ENCODE measurements at regions not wholly inside any gene's neighbourhood (a gene's known extent, or its start where the extent isn't known, plus 50 kb on each side); places are given as distances from the start of the nearest gene placed in this dataset.

DNA sequence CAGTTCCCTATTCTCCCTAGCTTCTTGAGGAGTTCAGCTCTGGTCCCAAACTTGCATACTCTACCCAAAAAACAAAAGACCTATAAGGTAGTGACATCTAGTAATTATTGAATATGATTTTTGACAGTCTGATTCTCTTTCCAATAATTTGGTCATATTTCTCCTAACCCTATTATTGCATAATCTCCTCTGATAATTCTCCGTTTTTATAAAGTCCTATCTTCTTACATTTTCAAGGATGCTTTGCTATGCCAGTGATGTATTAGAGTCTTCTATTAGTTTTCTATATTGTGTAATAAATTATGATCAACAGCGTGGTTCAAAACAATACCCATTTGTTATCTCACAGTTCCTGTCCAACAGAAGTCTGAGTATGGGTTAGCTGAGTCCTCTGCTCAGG, 426.3 kb downstream of the BCL11A start:
- DNase-seq (no peak), ATAC-seq (replicated peaks in 1 of 2) (no peak)
- no peak overlapping the region for H3K27ac Mint-ChIP-seq
- H3K9me3 Mint-ChIP-seq, result peaks cover 2 to 7% of the 10 kb centered on the region in 2 donors
- no peaks in the 10 kb centered on the region for H3K4me1 Mint-ChIP-seq (ENCODE audit: low read depth)
- no peak overlapping the region for H3K4me3 Mint-ChIP-seq
- no peaks in the 10 kb centered on the region for H3K27me3 Mint-ChIP-seq (ENCODE audit: low read depth)
- no peaks in the 10 kb centered on the region for H3K36me3 Mint-ChIP-seq (ENCODE audit: insufficient read depth in 2 of 2)

DNA sequence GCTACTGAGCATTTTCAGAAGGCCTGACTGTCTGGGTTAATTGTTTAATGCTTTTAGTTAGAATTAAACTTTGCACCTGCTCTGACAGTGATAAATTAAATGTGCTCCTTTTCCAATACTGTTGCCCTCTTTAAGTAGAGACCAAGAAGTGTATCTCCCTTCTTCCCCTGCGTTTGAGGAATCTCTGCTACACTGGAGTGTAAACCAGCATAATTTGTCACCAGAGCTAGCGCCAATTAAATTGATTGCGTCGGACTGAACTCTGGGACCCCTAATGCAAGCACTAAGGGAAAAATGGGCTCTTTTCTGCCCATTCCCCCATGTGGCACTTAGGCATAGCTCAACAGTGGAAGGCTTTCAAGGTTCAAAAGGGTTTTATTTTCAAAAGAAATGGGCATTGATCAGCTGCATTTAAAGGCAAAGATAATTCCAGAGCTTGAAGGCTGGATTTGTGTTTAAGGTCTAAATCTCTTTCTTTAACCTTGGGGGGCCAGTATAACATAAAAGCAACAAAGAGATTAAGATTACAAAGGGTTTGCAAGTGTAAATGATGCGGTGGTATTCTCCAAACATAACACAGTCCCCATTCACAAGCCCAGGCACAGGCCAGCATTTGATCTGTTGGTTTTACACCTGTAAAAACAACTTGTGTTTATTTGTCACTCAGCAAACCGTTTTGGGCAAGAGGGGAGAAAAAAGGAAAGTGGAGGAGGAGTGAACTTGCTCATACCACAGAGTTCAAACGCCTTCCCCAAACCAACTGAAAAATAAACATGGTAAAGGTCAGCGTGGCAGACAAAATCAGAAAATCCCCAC, 427.6 kb downstream of the BCL11A start:
- Mint-ChIP-seq H3K9me3 (peaks cover 0 to 2% of the 10 kb centered on the region in 2 donors), H3K4me1 (ENCODE audit: low read depth) (no peaks in the 10 kb centered on the region), H3K36me3 (ENCODE audit: insufficient read depth in 2 of 2) (no peaks in the 10 kb centered on the region), H3K27me3 (ENCODE audit: low read depth) (no peaks in the 10 kb centered on the region), H3K27ac (no peak overlapping the region), H3K4me3 (no peak overlapping the region)
- ATAC-seq (replicated peaks in 1 of 2) (no peak), DNase-seq (no peak)

DNA sequence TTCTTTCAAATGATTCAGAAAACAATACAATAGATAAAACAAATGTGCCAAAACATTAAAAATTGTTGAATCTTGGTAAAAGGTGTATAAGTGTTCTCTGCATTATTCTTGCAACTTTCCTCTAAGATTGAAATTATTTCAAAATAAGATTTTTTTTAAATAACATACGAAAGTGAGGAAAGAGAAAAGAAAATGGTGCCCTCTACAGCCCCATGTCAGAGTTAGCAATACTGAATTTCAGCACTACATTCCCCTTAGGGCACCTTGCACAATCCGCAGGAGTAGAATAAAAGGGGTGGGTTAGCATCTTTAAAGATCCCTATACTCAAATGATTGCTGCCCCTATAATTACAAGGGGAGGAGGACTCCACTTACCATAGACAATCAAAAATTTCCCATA, 433.7 kb downstream of the BCL11A start:
- Mint-ChIP-seq H3K27me3 (ENCODE audit: low read depth) (no peaks in the 10 kb centered on the region), H3K4me1 (ENCODE audit: low read depth) (no peaks in the 10 kb centered on the region), H3K27ac (no peak overlapping the region), H3K4me3 (no peak overlapping the region), H3K9me3 (no peaks in the 10 kb centered on the region), H3K36me3 (ENCODE audit: insufficient read depth in 2 of 2) (no peaks in the 10 kb centered on the region)
- DNase-seq (no peak), ATAC-seq (replicated peaks in 1 of 2) (no peak)

DNA sequence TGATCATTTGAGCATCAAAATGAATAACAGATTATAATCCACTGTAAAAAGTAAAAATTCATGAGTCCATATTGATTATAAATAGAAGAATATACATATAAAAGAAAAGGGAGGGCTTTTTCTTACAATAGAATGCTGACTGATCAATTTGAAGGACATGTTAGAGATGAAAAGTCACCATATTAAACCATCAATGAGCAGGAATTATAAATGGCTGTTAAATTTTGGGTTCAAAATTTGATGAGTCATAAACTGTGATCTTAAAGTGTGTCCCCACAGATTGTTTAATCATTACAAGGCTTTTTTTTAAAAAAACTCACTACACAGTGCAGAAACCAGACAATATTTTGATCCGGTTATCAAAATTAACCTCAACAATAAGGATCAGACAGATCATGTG, 434.5 kb downstream of the BCL11A start:
- Mint-ChIP-seq H3K27ac (no peak overlapping the region), H3K4me3 (no peak overlapping the region), H3K27me3 (ENCODE audit: low read depth) (no peaks in the 10 kb centered on the region), H3K36me3 (ENCODE audit: insufficient read depth in 2 of 2) (no peaks in the 10 kb centered on the region), H3K9me3 (no peaks in the 10 kb centered on the region), H3K4me1 (ENCODE audit: low read depth) (no peaks in the 10 kb centered on the region)
- DNase-seq (no peak), ATAC-seq (replicated peaks in 1 of 2) (no peak)

DNA sequence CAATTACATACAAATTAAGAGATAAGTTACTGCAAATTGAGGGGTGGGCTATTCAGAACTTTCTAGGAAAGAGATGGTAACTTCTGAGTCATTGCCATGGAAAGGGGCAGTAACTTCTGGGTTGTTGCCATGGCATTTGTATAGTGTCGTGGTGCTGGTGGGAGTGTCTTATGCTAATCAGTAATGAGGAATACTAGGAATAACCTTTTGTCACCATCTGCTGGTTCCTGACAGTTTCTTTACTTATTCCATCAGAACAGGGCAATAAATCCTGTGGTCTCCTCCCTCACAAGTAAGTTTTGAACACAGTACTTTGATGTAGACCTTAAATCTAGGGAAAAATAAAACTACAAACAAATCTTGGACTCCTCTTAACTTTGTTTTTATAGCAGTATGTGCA, 435.4 kb downstream of the BCL11A start:
- Mint-ChIP-seq H3K9me3 (no peaks in the 10 kb centered on the region), H3K36me3 (ENCODE audit: insufficient read depth in 2 of 2) (no peaks in the 10 kb centered on the region), H3K27me3 (ENCODE audit: low read depth) (no peaks in the 10 kb centered on the region), H3K4me1 (ENCODE audit: low read depth) (no peaks in the 10 kb centered on the region), H3K27ac (no peak overlapping the region), H3K4me3 (no peak overlapping the region)
- DNase-seq (no peak), ATAC-seq (replicated peaks in 1 of 2) (no peak)

DNA sequence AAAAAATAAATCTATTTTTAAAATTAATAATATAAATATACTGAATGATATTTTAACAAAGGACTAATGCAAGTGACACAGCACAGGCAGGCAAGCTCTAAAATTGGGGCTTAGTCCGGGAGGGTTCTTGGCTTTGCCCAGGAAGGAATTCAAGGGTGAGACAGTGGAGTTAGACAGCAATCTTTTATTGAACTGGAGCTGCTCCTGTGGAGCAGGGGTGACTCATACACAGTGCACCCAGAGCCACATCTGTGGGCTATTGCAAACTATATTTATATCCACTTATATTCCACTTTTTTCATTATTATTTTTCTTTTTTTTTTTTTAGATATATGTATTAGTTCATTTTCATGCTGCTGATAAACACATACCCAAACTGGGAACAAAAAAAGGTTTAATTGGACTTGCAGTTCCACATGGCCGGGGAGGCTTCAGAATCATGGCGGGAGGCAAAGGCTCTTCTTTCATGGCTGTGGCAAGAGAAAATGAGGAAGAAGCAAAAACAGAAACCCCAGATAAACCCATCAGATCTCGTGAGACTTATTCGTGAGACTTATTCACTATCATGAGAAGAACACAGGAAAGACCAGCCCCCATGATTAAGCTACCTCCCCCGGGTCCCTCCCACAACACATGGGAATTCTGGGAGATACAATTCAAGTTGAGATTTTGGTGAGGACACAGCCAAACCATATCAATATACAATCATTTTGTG, 437.1 kb downstream of the BCL11A start:
- Mint-ChIP-seq H3K36me3 (ENCODE audit: insufficient read depth in 2 of 2) (no peaks in the 10 kb centered on the region), H3K4me1 (ENCODE audit: low read depth) (no peaks in the 10 kb centered on the region), H3K27me3 (ENCODE audit: low read depth) (no peaks in the 10 kb centered on the region), H3K4me3 (no peak overlapping the region), H3K9me3 (no peaks in the 10 kb centered on the region), H3K27ac (no peak overlapping the region)
- no peak for ATAC-seq (replicated peaks in 1 of 2)
- no peak for DNase-seq

DNA sequence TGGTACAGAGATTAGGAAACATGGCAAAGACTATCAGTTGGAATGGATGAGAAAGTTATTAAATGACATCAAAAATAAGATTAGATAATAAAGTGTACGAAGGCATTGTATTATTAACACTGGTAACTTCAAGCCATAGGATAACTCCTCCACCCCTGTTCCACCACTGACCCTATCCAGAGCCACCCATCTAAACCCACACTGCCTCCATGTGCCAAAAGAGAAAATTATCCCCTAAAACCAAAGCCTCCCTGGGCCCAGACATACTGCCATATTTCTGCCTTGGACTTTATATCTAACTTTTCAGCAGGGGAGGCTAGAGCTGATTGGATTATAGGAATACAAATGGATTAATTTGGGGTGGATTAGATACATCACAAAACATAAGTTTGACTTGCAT, 443.7 kb downstream of the BCL11A start:
- Mint-ChIP-seq H3K4me3 (no peak overlapping the region), H3K4me1 (ENCODE audit: low read depth) (peaks cover 10% of the 10 kb centered on the region), H3K27me3 (ENCODE audit: low read depth) (peaks cover 5% of the 10 kb centered on the region), H3K27ac (no peak overlapping the region), H3K9me3 (no peaks in the 10 kb centered on the region), H3K36me3 (ENCODE audit: insufficient read depth in 2 of 2) (no peaks in the 10 kb centered on the region)
- ATAC-seq (replicated peaks in 1 of 2) (no peak), DNase-seq (no peak)

DNA sequence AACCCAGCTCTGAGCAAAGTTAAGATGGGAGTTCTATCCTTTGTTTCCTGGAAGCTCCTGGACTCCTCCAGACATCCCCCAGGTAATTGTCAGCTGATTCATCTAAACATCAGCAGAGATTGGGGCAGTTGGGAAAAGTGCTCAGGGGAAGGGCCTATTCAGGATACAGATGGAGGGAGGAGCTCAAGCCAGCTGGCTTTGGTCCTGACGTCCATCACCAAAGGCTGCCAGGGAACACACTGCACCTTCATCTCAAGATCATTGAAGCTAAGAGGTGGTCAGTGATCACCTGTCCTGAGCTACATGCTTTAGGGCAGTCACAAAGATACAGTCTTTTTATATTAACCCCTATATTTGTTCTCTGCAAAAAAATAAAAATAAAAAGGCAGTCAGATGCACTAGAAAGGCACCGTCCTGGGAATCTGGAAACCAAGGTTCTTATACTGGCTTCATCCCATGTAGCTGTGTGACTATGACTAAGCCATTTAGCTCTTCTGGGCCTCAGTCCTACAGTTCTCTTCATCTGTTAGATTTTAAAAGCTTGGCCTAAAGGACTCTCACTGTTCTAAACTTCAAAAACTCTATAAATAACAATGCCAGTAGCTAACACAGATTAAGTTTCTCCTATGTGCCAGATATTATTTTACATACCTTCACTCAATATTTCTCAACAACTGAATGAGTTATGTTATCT, 446.5 kb downstream of the BCL11A start:
- Mint-ChIP-seq H3K27ac (no peak overlapping the region), H3K27me3 (ENCODE audit: low read depth) (peaks cover 11% of the 10 kb centered on the region), H3K9me3 (peaks cover 0 to 1% of the 10 kb centered on the region in 2 donors), H3K4me3 (no peak overlapping the region), H3K36me3 (ENCODE audit: insufficient read depth in 2 of 2) (no peaks in the 10 kb centered on the region), H3K4me1 (ENCODE audit: low read depth) (peaks cover 15% of the 10 kb centered on the region)
- DNase-seq (no peak), ATAC-seq (replicated peaks in 1 of 2) (no peak)

DNA sequence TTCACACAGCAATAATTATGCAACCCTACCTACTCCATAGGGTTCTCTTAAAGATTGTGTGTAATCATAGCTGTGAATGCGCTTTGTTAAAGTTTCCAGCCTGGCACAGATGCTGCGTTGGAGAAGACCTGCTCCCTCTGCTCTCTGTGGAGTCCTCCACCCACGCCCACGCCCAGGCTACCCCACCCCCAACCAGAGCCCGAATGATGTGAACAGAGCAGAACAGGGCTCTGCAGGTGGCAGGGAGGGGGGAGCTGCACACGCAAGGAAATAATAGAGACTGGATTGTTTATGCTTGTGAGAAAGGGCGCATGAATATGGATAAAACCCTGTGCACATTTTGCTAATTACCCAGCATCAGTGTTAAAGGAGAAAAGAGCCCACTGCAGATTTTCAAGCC, 447.5 kb downstream of the BCL11A start:
- Mint-ChIP-seq H3K4me1 (ENCODE audit: low read depth) (peaks cover 15% of the 10 kb centered on the region), H3K4me3 (no peak overlapping the region), H3K36me3 (ENCODE audit: insufficient read depth in 2 of 2) (no peaks in the 10 kb centered on the region), H3K27ac (no peak overlapping the region), H3K27me3 (ENCODE audit: low read depth) (peaks cover 11% of the 10 kb centered on the region), H3K9me3 (peaks cover 0 to 1% of the 10 kb centered on the region in 2 donors)
- DNase-seq (no peak), ATAC-seq (replicated peaks in 1 of 2) (no peak)

DNA sequence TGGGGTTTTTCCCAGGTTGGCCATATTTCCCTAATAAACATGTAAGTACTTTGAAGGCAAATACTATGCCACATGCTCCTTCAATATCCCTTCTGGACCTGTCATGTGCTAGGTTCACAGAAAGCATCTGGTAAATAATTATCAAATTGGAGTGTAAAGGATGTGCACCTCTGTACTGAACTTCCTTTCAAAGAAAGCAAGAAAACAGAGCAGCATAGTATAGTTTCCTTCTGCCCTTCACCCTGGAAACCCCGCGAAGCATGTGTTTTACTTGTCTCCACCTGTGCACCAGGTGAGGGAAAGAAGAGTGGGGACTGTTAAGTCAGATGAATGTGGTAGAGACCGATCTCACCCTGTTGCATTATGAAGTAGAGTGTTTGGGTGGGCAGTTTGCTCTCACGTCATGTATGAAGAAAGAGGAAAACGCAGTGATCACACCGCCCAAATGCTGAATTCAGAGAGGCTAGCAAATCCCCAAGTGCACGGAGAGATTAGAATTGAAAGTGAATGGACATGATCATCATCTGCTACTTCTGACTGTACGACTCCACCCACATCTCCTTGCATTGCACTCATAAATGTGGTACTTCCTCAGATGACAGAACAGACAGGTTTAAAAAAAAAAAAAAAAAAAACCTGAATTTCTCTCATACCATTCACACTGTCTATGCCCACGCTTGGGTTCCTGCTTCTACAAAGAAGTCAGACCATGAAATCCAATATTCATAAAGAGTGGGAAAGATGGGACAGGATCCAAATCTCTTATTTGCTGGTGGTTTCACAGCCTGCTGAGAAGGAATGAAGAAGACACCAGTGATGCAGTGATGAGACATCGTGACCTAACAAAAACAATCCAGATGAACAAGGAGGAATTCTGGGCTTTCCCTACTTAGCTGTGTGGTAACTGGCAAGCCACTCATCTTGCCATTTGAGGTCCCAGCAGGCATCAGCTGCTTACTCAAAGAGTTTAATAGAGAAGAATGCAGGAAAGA, 448.6 kb downstream of the BCL11A start:
- H3K4me1 Mint-ChIP-seq (ENCODE audit: low read depth), result peaks cover 15% of the 10 kb centered on the region
- DNase-seq (peak; percentile 6 to 12), ATAC-seq (replicated peaks in 1 of 2) (peak; percentile 86 to 87)
- H3K9me3 Mint-ChIP-seq, result peaks cover 0 to 1% of the 10 kb centered on the region in 2 donors
- H3K27me3 Mint-ChIP-seq (ENCODE audit: low read depth), result peaks cover 11% of the 10 kb centered on the region
- H3K36me3 Mint-ChIP-seq (ENCODE audit: insufficient read depth in 2 of 2), result no peaks in the 10 kb centered on the region
- no peak overlapping the region for H3K27ac Mint-ChIP-seq
- peak overlapping the region; percentile 43 to 77 for H3K4me3 Mint-ChIP-seq

DNA sequence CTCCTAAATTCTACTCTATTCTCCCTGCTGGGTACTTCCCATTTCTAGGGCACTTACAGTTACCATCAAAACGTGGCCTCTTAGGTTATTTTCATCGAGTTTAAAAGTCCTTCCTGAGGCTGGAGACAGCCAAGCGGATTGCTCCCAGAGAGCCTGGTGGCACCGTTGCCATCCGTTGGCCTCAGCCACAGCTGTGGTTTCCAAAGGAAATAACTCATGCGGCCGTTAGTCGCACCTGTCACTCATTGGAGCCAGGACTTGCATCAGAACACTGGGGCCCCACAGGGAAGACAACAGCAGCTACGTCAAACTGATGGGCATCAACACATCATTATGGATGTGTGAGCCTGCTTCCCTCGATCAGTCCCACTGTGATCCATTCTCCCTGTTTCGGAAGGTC, 453.4 kb downstream of the BCL11A start:
- H3K36me3 Mint-ChIP-seq (ENCODE audit: insufficient read depth in 2 of 2), result no peaks in the 10 kb centered on the region
- peaks cover 0 to 1% of the 10 kb centered on the region in 2 donors for H3K9me3 Mint-ChIP-seq
- H3K27me3 Mint-ChIP-seq (ENCODE audit: low read depth), result peaks cover 9% of the 10 kb centered on the region
- H3K27ac Mint-ChIP-seq, result no peak overlapping the region
- H3K4me3 Mint-ChIP-seq, result no peak overlapping the region
- peaks cover 8% of the 10 kb centered on the region for H3K4me1 Mint-ChIP-seq (ENCODE audit: low read depth)
- no peak for ATAC-seq (replicated peaks in 1 of 2)
- no peak for DNase-seq

DNA sequence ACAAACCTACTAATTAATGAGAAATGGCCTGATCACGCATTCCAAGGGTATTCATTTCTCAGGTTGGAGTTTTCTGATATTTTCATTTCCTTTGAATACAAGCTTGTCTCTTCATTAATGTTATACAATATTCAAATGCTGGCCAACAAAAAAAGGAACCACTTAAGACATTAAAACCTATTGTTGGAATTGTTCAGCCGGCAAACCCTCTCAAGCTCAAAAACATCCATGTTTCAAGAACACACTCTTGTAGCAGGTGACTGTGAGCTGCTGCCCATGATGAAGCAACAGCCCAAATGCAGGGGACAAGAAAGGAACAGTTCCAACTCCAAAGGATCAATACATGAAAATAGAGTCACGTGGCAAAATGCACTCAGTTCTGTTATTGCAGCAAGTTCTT, 454.5 kb downstream of the BCL11A start:
- Mint-ChIP-seq H3K27ac (no peak overlapping the region), H3K9me3 (peaks cover 0 to 1% of the 10 kb centered on the region in 2 donors), H3K27me3 (ENCODE audit: low read depth) (no peaks in the 10 kb centered on the region), H3K4me1 (ENCODE audit: low read depth) (no peaks in the 10 kb centered on the region), H3K36me3 (ENCODE audit: insufficient read depth in 2 of 2) (no peaks in the 10 kb centered on the region), H3K4me3 (no peak overlapping the region)
- DNase-seq (no peak), ATAC-seq (replicated peaks in 1 of 2) (no peak)

Data from activated T-cell treated with anti-CD3 and anti-CD28 coated beads, Interleukin-2, amount 50 U/mL, for 72 hours (primary cell).